ENCODE measurements at regions not wholly inside any gene's neighbourhood (a gene's known extent, or its start where the extent isn't known, plus 50 kb on each side); places are given as distances from the start of the nearest gene placed in this dataset.

DNA sequence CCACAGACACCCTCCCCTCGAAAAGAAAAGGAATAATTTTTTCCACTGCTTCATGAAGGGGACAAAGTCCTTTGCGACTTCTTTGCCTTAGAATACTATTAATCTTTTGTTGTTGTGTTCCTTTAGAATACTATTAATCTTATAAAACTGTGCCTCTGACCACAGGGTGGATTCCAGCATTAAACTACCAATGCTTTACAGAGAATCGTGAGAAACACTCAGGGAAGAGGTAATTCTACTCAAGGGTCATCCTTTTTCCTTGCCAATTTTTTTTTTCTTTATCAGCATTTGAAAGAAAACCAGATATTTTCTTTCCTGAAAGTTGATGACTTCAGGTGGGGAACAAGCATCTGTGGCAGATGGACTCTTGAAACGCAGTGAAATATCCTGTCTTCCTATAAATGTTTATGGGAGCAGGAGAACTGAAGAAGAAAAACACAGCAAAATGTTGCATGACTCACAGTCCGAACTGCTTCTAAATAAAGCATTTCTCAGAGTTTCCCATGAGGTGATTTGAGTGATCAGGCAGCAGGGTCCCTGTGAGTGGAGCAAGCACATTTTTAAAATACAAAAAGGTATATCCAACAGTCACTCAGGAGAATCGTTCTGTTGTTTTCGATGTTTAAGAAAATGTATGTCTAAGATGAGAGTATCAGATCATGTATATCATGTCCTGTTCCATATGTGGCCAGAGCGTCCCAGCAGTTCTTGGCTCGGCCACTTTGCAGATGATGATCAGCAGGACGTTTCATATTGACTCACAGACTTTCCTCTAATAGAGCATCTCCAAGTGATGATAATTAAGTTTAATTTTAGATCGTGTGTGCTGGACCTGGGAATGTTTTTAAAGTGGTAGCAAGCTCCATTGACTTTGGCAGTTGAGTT is 154.2 kb upstream of the RUNX1 start:
- TF ChIP-seq, protein P1, sequence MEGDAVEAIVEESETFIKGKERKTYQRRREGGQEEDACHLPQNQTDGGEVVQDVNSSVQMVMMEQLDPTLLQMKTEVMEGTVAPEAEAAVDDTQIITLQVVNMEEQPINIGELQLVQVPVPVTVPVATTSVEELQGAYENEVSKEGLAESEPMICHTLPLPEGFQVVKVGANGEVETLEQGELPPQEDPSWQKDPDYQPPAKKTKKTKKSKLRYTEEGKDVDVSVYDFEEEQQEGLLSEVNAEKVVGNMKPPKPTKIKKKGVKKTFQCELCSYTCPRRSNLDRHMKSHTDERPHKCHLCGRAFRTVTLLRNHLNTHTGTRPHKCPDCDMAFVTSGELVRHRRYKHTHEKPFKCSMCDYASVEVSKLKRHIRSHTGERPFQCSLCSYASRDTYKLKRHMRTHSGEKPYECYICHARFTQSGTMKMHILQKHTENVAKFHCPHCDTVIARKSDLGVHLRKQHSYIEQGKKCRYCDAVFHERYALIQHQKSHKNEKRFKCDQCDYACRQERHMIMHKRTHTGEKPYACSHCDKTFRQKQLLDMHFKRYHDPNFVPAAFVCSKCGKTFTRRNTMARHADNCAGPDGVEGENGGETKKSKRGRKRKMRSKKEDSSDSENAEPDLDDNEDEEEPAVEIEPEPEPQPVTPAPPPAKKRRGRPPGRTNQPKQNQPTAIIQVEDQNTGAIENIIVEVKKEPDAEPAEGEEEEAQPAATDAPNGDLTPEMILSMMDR (IDR thresholded peaks at IDR 0.05), result no peak

DNA sequence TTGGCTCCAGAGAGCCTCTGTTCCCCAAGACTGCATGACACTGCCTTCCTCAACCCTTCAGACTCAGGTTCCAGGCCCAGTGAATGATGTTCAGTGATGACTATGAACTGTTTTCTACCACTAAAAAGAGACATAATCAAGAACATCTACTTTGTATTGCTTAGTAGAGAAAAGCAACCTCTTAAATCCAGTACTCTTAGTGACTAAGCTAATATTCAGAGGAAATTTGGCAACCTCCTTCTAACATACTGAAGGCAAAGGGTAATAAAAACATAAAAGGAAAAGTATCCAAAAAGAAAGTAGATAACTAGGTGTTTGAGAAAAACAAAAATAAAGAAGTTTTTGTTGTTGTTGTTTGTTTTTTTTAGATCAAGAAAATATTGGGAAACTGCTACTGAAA is 153.3 kb upstream of the RUNX1 start:
- TF ChIP-seq, protein P1 (IDR thresholded peaks at IDR 0.05), result no peak

DNA sequence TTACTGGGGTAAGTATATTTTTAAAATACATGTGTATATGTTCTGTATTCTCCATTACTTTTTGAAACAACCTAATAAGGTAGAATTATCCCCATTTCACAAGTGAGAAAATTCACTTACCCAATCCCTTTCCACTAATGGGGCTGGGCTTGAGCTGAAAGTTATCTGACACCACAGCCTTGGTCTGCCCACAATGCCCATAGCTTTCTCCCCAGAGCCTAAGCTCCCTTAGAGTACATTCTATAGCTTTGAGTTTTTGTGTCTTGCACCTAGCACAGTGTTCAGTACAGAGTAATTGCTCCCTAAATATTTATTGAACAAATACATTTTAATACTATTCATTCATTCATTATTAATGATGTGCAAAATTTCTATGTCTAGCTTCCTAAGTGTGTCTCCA is 152.7 kb upstream of the RUNX1 start:
- TF ChIP-seq, protein P1 (IDR thresholded peaks at IDR 0.05), result no peak

DNA sequence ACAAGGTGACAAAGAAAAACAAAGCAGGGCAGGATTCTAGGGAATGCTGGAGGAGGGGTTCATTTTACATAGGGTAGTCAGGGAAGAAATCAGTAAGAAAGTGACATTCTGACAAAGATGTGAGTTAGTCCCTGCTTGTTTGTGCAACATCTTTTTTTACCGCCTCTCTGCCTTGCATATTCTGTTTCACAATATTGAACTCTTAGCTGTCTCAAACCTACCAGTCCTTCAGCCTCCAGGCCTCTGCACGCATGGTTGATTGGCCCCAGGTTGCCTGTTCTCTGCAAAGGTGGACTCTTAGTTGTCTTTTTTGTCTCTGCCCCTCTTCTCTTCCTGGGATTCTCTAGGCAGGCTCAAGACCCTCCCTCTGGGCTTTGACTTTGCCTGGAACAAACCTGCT is 152.2 kb upstream of the RUNX1 start:
- TF ChIP-seq, protein P1 (IDR thresholded peaks at IDR 0.05), result no peak

DNA sequence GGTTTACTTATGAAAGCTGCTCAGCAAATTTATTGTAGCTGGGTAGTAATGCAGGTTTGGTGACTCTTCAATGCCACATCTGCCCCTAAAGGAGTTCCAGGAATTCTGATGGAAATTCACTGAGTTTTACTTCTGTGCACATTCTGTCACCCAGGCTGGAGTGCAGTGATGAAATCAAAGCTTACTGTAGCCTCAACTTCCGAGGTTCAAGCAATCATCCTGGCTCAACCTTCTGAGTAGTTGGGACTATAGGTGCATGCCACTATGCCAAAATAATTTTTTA is 150.6 kb upstream of the RUNX1 start:
- TF ChIP-seq, protein P1 (IDR thresholded peaks at IDR 0.05), result no peak

DNA sequence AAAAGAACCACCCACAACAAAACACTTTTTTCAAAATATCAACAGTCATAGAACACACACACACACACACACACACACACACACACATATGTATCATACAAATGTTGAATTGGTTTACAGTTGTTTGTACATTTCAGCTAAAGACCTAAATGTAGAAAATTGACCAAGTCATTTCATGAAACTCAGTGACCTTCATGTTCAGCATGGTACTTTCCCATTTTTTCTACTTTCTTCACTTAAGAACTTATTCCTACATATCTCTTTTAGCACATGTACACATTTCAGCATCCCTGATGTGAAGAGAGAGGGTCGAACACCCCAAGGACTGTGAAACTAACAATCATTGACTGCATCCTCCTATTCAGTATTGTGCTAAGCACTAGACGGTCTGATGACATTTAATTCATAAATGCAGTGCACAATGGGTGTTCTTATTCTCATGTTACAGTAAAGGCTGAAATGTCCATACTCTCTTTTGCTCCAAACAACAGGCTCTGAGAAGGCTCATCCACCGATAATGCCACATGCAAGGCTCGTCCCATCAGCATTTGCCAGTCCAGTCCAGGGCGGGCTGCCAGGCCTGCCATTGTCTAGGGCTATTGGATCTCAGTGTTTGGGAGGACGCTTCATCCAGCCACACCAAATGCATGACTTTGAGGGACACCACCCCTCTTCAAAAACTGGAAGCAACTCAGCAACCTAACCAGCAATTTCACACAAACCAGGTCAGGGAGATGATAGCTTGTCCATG is 150.1 kb upstream of the RUNX1 start:
- TF ChIP-seq, protein P1 (IDR thresholded peaks at IDR 0.05), result no peak

DNA sequence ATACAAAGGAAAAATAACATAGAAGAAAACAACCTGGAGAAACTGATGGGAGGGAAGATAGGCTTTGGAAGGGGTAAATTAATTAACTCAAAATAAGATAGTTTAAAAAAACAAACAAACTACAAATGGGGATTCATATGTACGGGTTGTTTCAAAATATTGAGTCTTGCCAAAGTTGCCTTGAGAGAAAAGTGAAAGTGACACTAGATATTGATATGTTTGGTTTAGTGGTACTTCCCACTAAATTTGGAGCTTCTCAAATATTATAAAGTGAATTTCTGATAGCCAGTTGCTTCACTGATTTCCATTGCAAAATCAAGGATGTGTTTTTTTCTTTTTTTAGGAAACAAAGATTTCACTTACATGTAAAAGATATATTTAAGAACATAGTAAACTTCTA is 149.5 kb upstream of the RUNX1 start:
- TF ChIP-seq, protein P1 (IDR thresholded peaks at IDR 0.05), result no peak
